Spinal cord (tissue), 9 donors: ENCODE measurements at regions not wholly inside any gene's neighbourhood (a gene's known extent, or its start where the extent isn't known, plus 50 kb on each side); places are given as distances from the start of the nearest gene placed in this dataset.

Experiments used
- DNase-seq, 6 donors: peaks; one replicate each; pipeline versions ENCODE4 v3.0.0 to v3.0.0-alpha.2; 2013 to 2015; ENCODE audit warnings: low spot score in 6 of 6, low read depth in 4 of 6
- H3K27ac ChIP-seq: one replicate; pipeline ENCODE4 v1.5.1; 2013; ENCODE audit warnings: low read depth, low read length, control low read depth
- H3K27me3 ChIP-seq: one replicate; pipeline ENCODE4 v1.6.1; 2013; ENCODE audit warnings: low read length; ENCODE audit not compliant: control insufficient read depth, insufficient read depth
- H3K36me3 ChIP-seq: one replicate; pipeline ENCODE4 v1.6.1; 2013; ENCODE audit warnings: low read length; ENCODE audit not compliant: control insufficient read depth, insufficient read depth
- H3K4me1 ChIP-seq: one replicate; pipeline ENCODE4 v1.6.1; 2013; ENCODE audit warnings: low read length; ENCODE audit not compliant: control insufficient read depth, insufficient read depth
- H3K4me3 ChIP-seq: one replicate; pipeline ENCODE4 v1.5.1; 2013; ENCODE audit warnings: low read depth, low read length, control low read depth
- H3K9me3 ChIP-seq: one replicate; pipeline ENCODE4 v1.6.1; 2013; ENCODE audit warnings: low read length; ENCODE audit not compliant: control insufficient read depth, insufficient read depth
- WGBS: methylation state at CpG from one replicate; pipeline ENCODE4 v1.1.5; 2013; ENCODE audit warnings: missing lambda C conversion rate; ENCODE audit not compliant: insufficient coverage; 5-methylcytosine and 5-hydroxymethylcytosine counted together
- donor health status: healthy.

- Histone ChIP-seq H3K36me3 (no peaks in the 10 kb centered on the region), H3K4me1 (no peaks in the 10 kb centered on the region), H3K4me3 (no peak overlapping the region), H3K27ac (no peak overlapping the region), H3K9me3 (no peaks in the 10 kb centered on the region), H3K27me3 (no peaks in the 10 kb centered on the region)
- no peak for DNase-seq
- WGBS: 100% methylated on average over 1 of the region's 2 CpGs
Measured at GRCh38 chr5:145227881-145228280, 607.3 kb downstream of the PRELID2 start.

- H3K27ac ChIP-seq: no peak overlapping the region
- 100% methylated on average over 1 of the region's 3 CpGs for whole genome bisulfite sequencing
- H3K36me3 ChIP-seq: no peaks in the 10 kb centered on the region
Measured at GRCh38 chr5:145226726-145227125, 608.4 kb downstream of the PRELID2 start.

GRCh38 chr5:145225529-145225928 is 609.6 kb downstream of the PRELID2 start:
- Histone ChIP-seq H3K4me3 (no peak overlapping the region), H3K27ac (no peak overlapping the region), H3K27me3 (no peaks in the 10 kb centered on the region), H3K36me3 (no peaks in the 10 kb centered on the region), H3K4me1 (no peaks in the 10 kb centered on the region), H3K9me3 (no peaks in the 10 kb centered on the region)
- no CpG with 5 or more reads among the region's 1 CpG for whole genome bisulfite sequencing
- DNase-seq: no peak

More at GRCh38 chr5:145226726-145227125, 608.4 kb downstream of the PRELID2 start:
- Histone ChIP-seq H3K27me3 (no peaks in the 10 kb centered on the region), H3K4me3 (no peak overlapping the region), H3K4me1 (no peaks in the 10 kb centered on the region), H3K9me3 (no peaks in the 10 kb centered on the region)
- DNase-seq: no peak

GRCh38 chr5:145223582-145223981 is 611.6 kb downstream of the PRELID2 start:
- Histone ChIP-seq H3K36me3 (no peaks in the 10 kb centered on the region), H3K4me3 (no peak overlapping the region), H3K4me1 (no peaks in the 10 kb centered on the region), H3K27ac (no peak overlapping the region), H3K9me3 (no peaks in the 10 kb centered on the region), H3K27me3 (no peaks in the 10 kb centered on the region)
- no peak for DNase-seq
- WGBS: no CpG with 5 or more reads among the region's 3 CpGs

- no peak overlapping the region for H3K27ac ChIP-seq
Measured at GRCh38 chr5:145222622-145223021, 612.5 kb downstream of the PRELID2 start.

GRCh38 chr5:145221416-145221815 is 613.7 kb downstream of the PRELID2 start:
- WGBS: no CpG with 5 or more reads among the region's 1 CpG
- no peaks in the 10 kb centered on the region for H3K4me1 ChIP-seq
- no peaks in the 10 kb centered on the region for H3K9me3 ChIP-seq
- H3K27me3 ChIP-seq: no peaks in the 10 kb centered on the region
- H3K36me3 ChIP-seq: no peaks in the 10 kb centered on the region
- no peak overlapping the region for H3K27ac ChIP-seq
- no peak for DNase-seq
- H3K4me3 ChIP-seq: no peak overlapping the region

More at GRCh38 chr5:145222622-145223021, 612.5 kb downstream of the PRELID2 start:
- H3K36me3 ChIP-seq: no peaks in the 10 kb centered on the region
- DNase-seq: no peak
- no peaks in the 10 kb centered on the region for H3K27me3 ChIP-seq
- H3K4me3 ChIP-seq: no peak overlapping the region
- no peaks in the 10 kb centered on the region for H3K4me1 ChIP-seq
- H3K9me3 ChIP-seq: no peaks in the 10 kb centered on the region

GRCh38 chr5:145220481-145220880 is 614.7 kb downstream of the PRELID2 start:
- H3K4me3 ChIP-seq: no peak overlapping the region
- no peak overlapping the region for H3K27ac ChIP-seq
- no peaks in the 10 kb centered on the region for H3K4me1 ChIP-seq
- no peaks in the 10 kb centered on the region for H3K9me3 ChIP-seq
- H3K27me3 ChIP-seq: no peaks in the 10 kb centered on the region
- 97% methylated on average over 3 of the region's 5 CpGs for WGBS
- no peaks in the 10 kb centered on the region for H3K36me3 ChIP-seq
- DNase-seq: no peak

GRCh38 chr5:145218982-145219381 is 616.2 kb downstream of the PRELID2 start:
- no peaks in the 10 kb centered on the region for H3K9me3 ChIP-seq
- no CpG with 5 or more reads among the region's 1 CpG for WGBS
- no peak overlapping the region for H3K4me3 ChIP-seq
- DNase-seq: no peak
- H3K27me3 ChIP-seq: no peaks in the 10 kb centered on the region
- H3K36me3 ChIP-seq: no peaks in the 10 kb centered on the region
- H3K27ac ChIP-seq: no peak overlapping the region
- no peaks in the 10 kb centered on the region for H3K4me1 ChIP-seq

- Histone ChIP-seq H3K9me3 (no peaks in the 10 kb centered on the region), H3K27ac (no peak overlapping the region), H3K4me1 (no peaks in the 10 kb centered on the region), H3K36me3 (no peaks in the 10 kb centered on the region), H3K27me3 (no peaks in the 10 kb centered on the region), H3K4me3 (no peak overlapping the region)
- no peak for DNase-seq
- WGBS: 49% methylated on average over 3 of the region's 3 CpGs
Measured at GRCh38 chr5:145218019-145218418, 617.1 kb downstream of the PRELID2 start.

- WGBS: 97% methylated on average over 3 of the region's 3 CpGs
- peaks cover 6% of the 10 kb centered on the region for H3K9me3 ChIP-seq
- DNase-seq: no peak
Measured at GRCh38 chr5:145210020-145210419, 625.1 kb downstream of the PRELID2 start.

More at GRCh38 chr5:145210020-145210419, 625.1 kb downstream of the PRELID2 start:
- no peaks in the 10 kb centered on the region for H3K4me1 ChIP-seq
- no peak overlapping the region for H3K27ac ChIP-seq
- H3K4me3 ChIP-seq: no peak overlapping the region
- H3K36me3 ChIP-seq: no peaks in the 10 kb centered on the region
- H3K27me3 ChIP-seq: no peaks in the 10 kb centered on the region
